CD4-positive, alpha-beta T cell (primary cell): ENCODE measurements at regions not wholly inside any gene's neighbourhood (a gene's known extent, or its start where the extent isn't known, plus 50 kb on each side); places are given as distances from the start of the nearest gene placed in this dataset.

Experiments used
- ATAC-seq: fragments of 200-7000 bp; cut with Tn5 transposase; one replicate; pipeline ENCODE4 v1.10.0; 2022; ENCODE audit warnings: mild to moderate bottlenecking; ENCODE audit not compliant: poor library complexity
- CTCF ChIA-PET: fragments of 350-600 bp; sonication (Branson Sonifier 250); formaldehyde crosslinking; loops from one replicate; lab custom pipeline; 2021; ENCODE audit warnings: antibody characterized with exemption, inconsistent platforms; lab: Charles Lee
- POLR2A ChIA-PET: fragments of 350-600 bp; sonication (Branson Sonifier 250); formaldehyde crosslinking; loops from one replicate; lab custom pipeline; 2021; ENCODE audit warnings: antibody characterized with exemption, inconsistent platforms; lab: Charles Lee
- DNase-seq, 14 experiments: peaks; one replicate each; pipeline ENCODE4 v3.0.0-alpha.2; 2013 to 2020; ENCODE audit warnings: mixed read lengths in 2 of 14
- H3K27ac ChIP-seq, 2 donors: one replicate each; pipeline versions ENCODE4 v1.5.1 to v1.7.0; 2013; ENCODE audit warnings: low read length in 2 of 2, low read depth in 1 of 2, mild to moderate bottlenecking in 1 of 2
- H3K27me3 ChIP-seq, 2 experiments: 1 replicate in 1 of 2; 2 replicates in 1 of 2; pipeline versions ENCODE4 v1.6.1 to v1.7.0; 2013; ENCODE audit warnings: low read length in 2 of 2, control low read depth in 1 of 2, mild to moderate bottlenecking in 1 of 2, moderate library complexity in 1 of 2; ENCODE audit not compliant: insufficient read depth in 2 of 2, control insufficient read depth in 1 of 2
- H3K36me3 ChIP-seq: one replicate; pipeline ENCODE4 v1.6.1; 2013; ENCODE audit warnings: low read length, control low read depth; ENCODE audit not compliant: insufficient read depth
- H3K4me1 ChIP-seq: one replicate; pipeline ENCODE4 v1.6.1; 2013; ENCODE audit warnings: low read length, control low read depth; ENCODE audit not compliant: insufficient read depth
- H3K4me3 ChIP-seq: one replicate; pipeline ENCODE4 v1.5.1; 2013; ENCODE audit warnings: mild to moderate bottlenecking, low read length, moderate library complexity
- H3K9me3 ChIP-seq, 2 experiments: 1 replicate in 1 of 2; 2 replicates in 1 of 2; pipeline versions ENCODE4 v1.6.1 to v1.7.0; 2013; ENCODE audit warnings: low read length in 2 of 2, mild to moderate bottlenecking in 2 of 2, control low read depth in 1 of 2, moderate library complexity in 1 of 2; ENCODE audit not compliant: control insufficient read depth in 1 of 2, insufficient read depth in 1 of 2
- H3K27ac Mint-ChIP-seq: one replicate; pipeline ENCODE4 v1.8.0; 2020; ENCODE audit warnings: mixed read lengths
- H3K27me3 Mint-ChIP-seq: one replicate; pipeline ENCODE4 v1.8.0; 2021; ENCODE audit warnings: mixed read lengths
- H3K36me3 Mint-ChIP-seq: one replicate; pipeline ENCODE4 v1.8.0; 2021; ENCODE audit warnings: low read depth, mixed read lengths
- H3K4me1 Mint-ChIP-seq: one replicate; pipeline ENCODE4 v1.8.0; 2021; ENCODE audit warnings: low read depth, mixed read lengths
- H3K4me3 Mint-ChIP-seq: one replicate; pipeline ENCODE4 v1.8.0; 2020; ENCODE audit warnings: mild to moderate bottlenecking, mixed read lengths
- H3K9me3 Mint-ChIP-seq: one replicate; pipeline ENCODE4 v1.8.0; 2020; ENCODE audit warnings: mixed read lengths
- intact Hi-C, 2 experiments: fragments of 100-400 bp; cut with DNase I in 1 of 2; cut with micrococcal nuclease in 1 of 2; formaldehyde crosslinking; loops; one replicate each; pipeline versions ENCODE4 v1.15.1 to v1.9.0; 2023 to 2025; cut with DNase I, micrococcal nuclease
- TF ChIP-seq, protein P1 (sequence below): fragments of 200-600 bp; IDR thresholded peaks from one replicate; pipeline ENCODE4 v1.8.0; 2022; ENCODE audit warnings: antibody characterized with exemption, mild to moderate bottlenecking

DNA sequence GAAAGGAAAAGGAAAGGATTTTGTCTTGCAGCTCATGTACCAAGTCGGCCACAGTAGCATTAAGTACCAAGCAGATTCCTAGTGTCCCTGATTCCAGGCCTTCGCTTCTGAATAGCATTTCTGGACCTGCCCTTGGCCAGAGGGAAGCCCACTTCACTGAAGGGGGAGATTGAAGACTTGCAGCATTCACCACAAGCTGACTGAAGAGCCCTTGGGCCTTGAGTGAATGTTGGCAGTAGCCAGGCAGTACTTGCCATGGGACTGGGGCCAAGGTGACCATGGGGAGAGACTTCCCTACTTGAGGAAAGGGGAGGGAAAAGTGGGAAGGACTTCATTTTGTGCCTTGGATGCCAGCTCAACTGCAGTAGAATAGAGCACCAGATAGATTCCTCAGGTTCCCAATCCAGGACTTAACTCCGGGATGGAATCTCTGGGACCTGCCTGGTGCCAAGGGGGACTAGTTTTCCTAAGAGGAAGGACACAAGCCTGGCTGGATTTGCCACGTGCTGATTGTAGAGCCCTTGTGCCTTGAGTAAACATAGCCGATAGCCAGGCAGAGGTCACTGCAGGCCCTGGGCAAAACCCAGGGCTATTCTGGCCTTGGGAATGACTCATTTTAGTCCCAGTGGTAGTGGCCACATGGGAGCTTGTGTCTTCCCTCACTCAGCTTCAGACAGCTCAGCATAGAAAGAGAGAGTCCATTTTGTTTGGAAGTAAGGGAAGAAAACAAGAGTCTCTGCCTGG lies 141.7 kb upstream of the KCND2 start:
- no peaks in the 10 kb centered on the region for H3K27me3 ChIP-seq
- TF ChIP-seq, protein P1, sequence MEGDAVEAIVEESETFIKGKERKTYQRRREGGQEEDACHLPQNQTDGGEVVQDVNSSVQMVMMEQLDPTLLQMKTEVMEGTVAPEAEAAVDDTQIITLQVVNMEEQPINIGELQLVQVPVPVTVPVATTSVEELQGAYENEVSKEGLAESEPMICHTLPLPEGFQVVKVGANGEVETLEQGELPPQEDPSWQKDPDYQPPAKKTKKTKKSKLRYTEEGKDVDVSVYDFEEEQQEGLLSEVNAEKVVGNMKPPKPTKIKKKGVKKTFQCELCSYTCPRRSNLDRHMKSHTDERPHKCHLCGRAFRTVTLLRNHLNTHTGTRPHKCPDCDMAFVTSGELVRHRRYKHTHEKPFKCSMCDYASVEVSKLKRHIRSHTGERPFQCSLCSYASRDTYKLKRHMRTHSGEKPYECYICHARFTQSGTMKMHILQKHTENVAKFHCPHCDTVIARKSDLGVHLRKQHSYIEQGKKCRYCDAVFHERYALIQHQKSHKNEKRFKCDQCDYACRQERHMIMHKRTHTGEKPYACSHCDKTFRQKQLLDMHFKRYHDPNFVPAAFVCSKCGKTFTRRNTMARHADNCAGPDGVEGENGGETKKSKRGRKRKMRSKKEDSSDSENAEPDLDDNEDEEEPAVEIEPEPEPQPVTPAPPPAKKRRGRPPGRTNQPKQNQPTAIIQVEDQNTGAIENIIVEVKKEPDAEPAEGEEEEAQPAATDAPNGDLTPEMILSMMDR = no peak
- no peaks in the 10 kb centered on the region for H3K36me3 Mint-ChIP-seq
- ChIA-PET CTCF (no interaction called here), POLR2A (no interaction called here)
- H3K36me3 ChIP-seq = no peaks in the 10 kb centered on the region
- no peaks in the 10 kb centered on the region for H3K27me3 Mint-ChIP-seq
- no peak overlapping the region for H3K27ac ChIP-seq
- intact Hi-C loops = no loop called here
- peaks cover 3 to 15% of the 10 kb centered on the region in 2 experiments for H3K9me3 ChIP-seq
- DNase-seq (no peak), ATAC-seq (no peak)
- H3K4me1 ChIP-seq = no peaks in the 10 kb centered on the region
- H3K4me3 ChIP-seq = no peak overlapping the region
- H3K27ac Mint-ChIP-seq = no peak overlapping the region
- H3K4me1 Mint-ChIP-seq = no peaks in the 10 kb centered on the region
- H3K4me3 Mint-ChIP-seq = no peak overlapping the region
- peaks cover 12% of the 10 kb centered on the region for H3K9me3 Mint-ChIP-seq

DNA sequence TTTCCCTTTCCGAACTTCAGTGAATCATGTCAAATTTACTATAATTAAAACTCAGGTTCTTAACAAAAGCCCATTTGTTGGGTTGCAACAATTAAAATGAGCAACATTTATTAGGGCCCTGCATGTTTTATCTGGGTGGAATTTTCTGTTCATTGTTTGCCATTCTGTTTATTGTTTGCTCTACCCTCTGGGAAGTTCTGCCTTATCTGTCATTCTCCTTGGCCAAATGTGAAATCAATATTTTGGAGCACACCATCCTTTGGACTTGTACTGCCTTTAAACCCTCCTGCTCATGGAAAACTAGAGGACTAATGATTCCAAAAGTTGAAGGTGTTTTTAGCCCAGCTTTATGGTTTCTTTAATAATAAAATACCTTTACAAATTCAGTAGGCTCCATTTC lies 134.5 kb upstream of the KCND2 start:
- H3K9me3 Mint-ChIP-seq = peaks cover 12% of the 10 kb centered on the region
- POLR2A ChIA-PET = no interaction called here

DNA sequence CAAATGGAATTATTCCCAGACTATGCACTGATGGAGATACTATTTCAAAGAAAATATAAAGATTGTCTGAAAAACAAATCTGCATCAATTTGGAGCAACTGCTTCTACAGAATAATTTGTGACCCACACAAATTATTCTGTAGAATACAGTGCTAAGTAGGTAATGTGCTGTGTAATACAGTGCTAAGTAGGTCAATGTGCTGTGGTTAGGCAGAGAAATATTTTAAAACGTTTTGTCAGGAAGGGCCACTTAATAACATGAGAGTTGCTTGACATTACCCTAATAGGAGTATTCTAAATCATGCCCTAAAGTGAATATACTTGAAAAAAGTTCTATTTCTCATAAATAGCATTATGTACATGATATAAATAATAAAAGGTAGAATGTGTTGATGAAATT lies 116.5 kb upstream of the KCND2 start:
- Histone ChIP-seq H3K36me3 (no peaks in the 10 kb centered on the region), H3K4me1 (no peaks in the 10 kb centered on the region), H3K27me3 (no peaks in the 10 kb centered on the region), H3K9me3 (peaks cover 0 to 4% of the 10 kb centered on the region in 2 experiments), H3K27ac (no peak overlapping the region), H3K4me3 (no peak overlapping the region)
- no peak overlapping the region for H3K27ac Mint-ChIP-seq
- no peaks in the 10 kb centered on the region for H3K4me1 Mint-ChIP-seq
- DNase-seq = no peak
- no peak overlapping the region for H3K4me3 Mint-ChIP-seq
- POLR2A ChIA-PET = no interaction called here
- no peaks in the 10 kb centered on the region for H3K27me3 Mint-ChIP-seq
- TF ChIP-seq, protein P1 = no peak
- intact Hi-C loops = no loop called here
- CTCF ChIA-PET = no interaction called here
- peaks cover 7% of the 10 kb centered on the region for H3K9me3 Mint-ChIP-seq
- H3K36me3 Mint-ChIP-seq = no peaks in the 10 kb centered on the region
- no peak for ATAC-seq

More for the DNA sequence above, 134.5 kb upstream of the KCND2 start:
- no peaks in the 10 kb centered on the region for H3K4me1 ChIP-seq
- Mint-ChIP-seq H3K4me3 (no peak overlapping the region), H3K27ac (no peak overlapping the region), H3K36me3 (no peaks in the 10 kb centered on the region), H3K27me3 (no peaks in the 10 kb centered on the region), H3K4me1 (no peaks in the 10 kb centered on the region)
- H3K36me3 ChIP-seq = no peaks in the 10 kb centered on the region
- H3K27me3 ChIP-seq = no peaks in the 10 kb centered on the region
- H3K4me3 ChIP-seq = no peak overlapping the region
- no peak overlapping the region for H3K27ac ChIP-seq
- intact Hi-C loops = no loop called here
- TF ChIP-seq, protein P1 = no peak
- ATAC-seq = no peak
- H3K9me3 ChIP-seq = no peaks in the 10 kb centered on the region
- CTCF ChIA-PET = no interaction called here
- DNase-seq = no peak
